ENCODE measurements at regions not wholly inside any gene's neighbourhood (a gene's known extent, or its start where the extent isn't known, plus 50 kb on each side); places are given as distances from the start of the nearest gene placed in this dataset.

GRCh38 chrX:25337841-25338240, 322.1 kb upstream of the ARX start:
- H3K27me3 ChIP-seq: no peaks in the 10 kb centered on the region
- no peak overlapping the region for H3K4me3 ChIP-seq
- H3K4me1 ChIP-seq: no peaks in the 10 kb centered on the region
- H3K9me3 ChIP-seq: peaks cover 4 to 31% of the 10 kb centered on the region in 2 donors
- intact Hi-C loops (cut with DNase I; ENCODE audit: low total_unique reads): no loop called here
- TF ChIP-seq CTCF (IDR thresholded peaks at IDR 0.05) (no peak), POLR2A (IDR thresholded peaks at IDR 0.05) (no peak), POLR2AphosphoS5 (IDR thresholded peaks at IDR 0.05) (no peak)
- no peaks in the 10 kb centered on the region for H3K36me3 ChIP-seq
- DNase-seq (ENCODE audit: low spot score in 2 of 2): no peak
- no peak overlapping the region for H3K27ac ChIP-seq

GRCh38 chrX:25300994-25301393, 285.2 kb upstream of the ARX start:
- no peak overlapping the region for H3K4me3 ChIP-seq
- H3K36me3 ChIP-seq: no peaks in the 10 kb centered on the region
- no peaks in the 10 kb centered on the region for H3K4me1 ChIP-seq
- H3K9me3 ChIP-seq: no peaks in the 10 kb centered on the region
- no peak overlapping the region for H3K27ac ChIP-seq
- intact Hi-C loops (cut with DNase I; ENCODE audit: low total_unique reads): no loop called here
- DNase-seq (ENCODE audit: low spot score in 2 of 2): no peak
- no peak for TF ChIP-seq POLR2AphosphoS5 (IDR thresholded peaks at IDR 0.05)
- no peak for TF ChIP-seq POLR2A (IDR thresholded peaks at IDR 0.05)
- no peak for TF ChIP-seq CTCF (IDR thresholded peaks at IDR 0.05)
- H3K27me3 ChIP-seq: peaks cover 0 to 6% of the 10 kb centered on the region in 2 donors

GRCh38 chrX:25296850-25297249, 281.1 kb upstream of the ARX start:
- intact Hi-C loops (cut with DNase I; ENCODE audit: low total_unique reads): no loop called here
- Histone ChIP-seq H3K36me3 (no peaks in the 10 kb centered on the region), H3K4me1 (no peaks in the 10 kb centered on the region), H3K27ac (no peak overlapping the region), H3K27me3 (peaks cover 0 to 6% of the 10 kb centered on the region in 2 donors), H3K9me3 (no peaks in the 10 kb centered on the region), H3K4me3 (no peak overlapping the region)
- TF ChIP-seq POLR2AphosphoS5 (IDR thresholded peaks at IDR 0.05) (no peak), CTCF (IDR thresholded peaks at IDR 0.05) (no peak), POLR2A (IDR thresholded peaks at IDR 0.05) (no peak)
- no peak for DNase-seq (ENCODE audit: low spot score in 2 of 2)

GRCh38 chrX:25295466-25295865, 279.7 kb upstream of the ARX start:
- DNase-seq (ENCODE audit: low spot score in 2 of 2): no peak
- Histone ChIP-seq H3K9me3 (no peaks in the 10 kb centered on the region), H3K4me1 (no peaks in the 10 kb centered on the region), H3K36me3 (no peaks in the 10 kb centered on the region), H3K4me3 (no peak overlapping the region), H3K27me3 (peaks cover 0 to 1% of the 10 kb centered on the region in 2 donors), H3K27ac (no peak overlapping the region)
- intact Hi-C loops (cut with DNase I; ENCODE audit: low total_unique reads): no loop called here
- TF ChIP-seq CTCF (IDR thresholded peaks at IDR 0.05): no peak
- no peak for TF ChIP-seq POLR2AphosphoS5 (IDR thresholded peaks at IDR 0.05)
- TF ChIP-seq POLR2A (IDR thresholded peaks at IDR 0.05): no peak

- Histone ChIP-seq H3K36me3 (no peaks in the 10 kb centered on the region), H3K4me3 (no peak overlapping the region), H3K27ac (no peak overlapping the region), H3K9me3 (no peaks in the 10 kb centered on the region), H3K27me3 (no peaks in the 10 kb centered on the region), H3K4me1 (no peaks in the 10 kb centered on the region)
- intact Hi-C loops (cut with DNase I; ENCODE audit: low total_unique reads): no loop called here
- no peak for DNase-seq (ENCODE audit: low spot score in 2 of 2)
- TF ChIP-seq POLR2AphosphoS5 (IDR thresholded peaks at IDR 0.05) (no peak), POLR2A (IDR thresholded peaks at IDR 0.05) (no peak), CTCF (IDR thresholded peaks at IDR 0.05) (no peak)
Observed at GRCh38 chrX:25290132-25290531, 274.4 kb upstream of the ARX start.

Data from breast epithelium (tissue), 4 donors.